ENCODE measurements at regions not wholly inside any gene's neighbourhood (a gene's known extent, or its start where the extent isn't known, plus 50 kb on each side); places are given as distances from the start of the nearest gene placed in this dataset.
A peak's percentile ranks its signal among the peaks of the same experiment; 100 is the strongest.

DNA sequence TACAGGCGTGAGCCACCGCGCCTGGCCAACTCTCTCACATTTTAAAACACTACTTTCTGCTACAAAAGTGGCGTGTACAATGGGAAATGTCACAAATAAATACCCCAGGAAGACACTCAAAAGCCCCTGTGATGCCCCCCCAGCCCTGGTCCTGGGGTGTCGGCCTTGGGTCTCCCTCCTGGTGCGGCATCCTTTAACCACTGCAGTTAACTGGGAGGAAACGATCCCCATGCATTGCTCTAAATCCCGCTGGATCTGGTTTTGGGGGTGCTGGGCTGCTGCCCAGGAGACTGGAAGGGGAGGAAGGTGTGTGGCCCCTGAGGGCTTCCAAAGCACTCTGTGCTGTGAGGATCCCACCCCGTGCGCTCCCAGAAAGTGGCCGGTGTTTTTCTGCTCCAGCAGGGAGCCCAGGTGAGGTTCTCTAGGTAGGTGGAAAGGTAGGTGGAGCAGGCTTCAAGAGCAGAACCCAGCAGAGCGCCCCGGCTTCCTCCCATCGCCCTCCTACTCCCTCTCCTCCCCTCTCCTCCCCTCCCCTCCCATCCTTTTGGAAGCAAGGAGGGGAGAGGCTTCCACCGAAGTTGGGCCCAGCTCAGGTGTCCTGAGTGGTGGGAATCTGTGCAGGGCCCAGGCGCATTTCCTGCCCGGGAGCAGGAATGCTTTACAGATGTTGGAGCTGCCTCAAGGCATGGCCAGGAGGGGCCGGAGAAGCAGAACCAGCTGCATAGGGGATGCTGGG, 363.3 kb downstream of the SEC14L1 start:
- H3K4me3 Mint-ChIP-seq: no peak overlapping the region
- Histone ChIP-seq H3K36me3 (ENCODE audit: control insufficient read depth in 2 of 3, insufficient read depth in 3 of 3, low read length in 3 of 3) (peaks cover 0 to 40% (median 5%) of the 10 kb centered on the region in 3 experiments), H3K4me1 (ENCODE audit: control insufficient read depth in 2 of 2, insufficient read depth in 2 of 2, low read length in 2 of 2) (no peaks in the 10 kb centered on the region), H3K27ac (ENCODE audit: low read depth, low read length) (no peak overlapping the region), H3K27me3 (ENCODE audit: control insufficient read depth in 2 of 2, insufficient read depth in 2 of 2, low read length in 2 of 2) (no peaks in the 10 kb centered on the region), H3K9me3 (ENCODE audit: control insufficient read depth in 2 of 3, low read length in 3 of 3) (no peaks in the 10 kb centered on the region), H3K4me3 (ENCODE audit: low read length) (no peak overlapping the region)
- no peaks in the 10 kb centered on the region for H3K27me3 Mint-ChIP-seq
- ChIA-PET CTCF (interaction anchor here (1.1 to 1.5 kb wide), 3 partner anchors 10 to 174 kb away, joined by 3 to 4 read pairs (median 3); no protein-coding TSS in a partner anchor), POLR2A (interaction anchor here (0.7 to 1.0 kb wide), 2 partner anchors 9 to 121 kb away, joined by 3 read pairs; no protein-coding TSS in a partner anchor)
- intact Hi-C loops (cut with micrococcal nuclease): no loop called here
- peaks cover 4 to 24% (median 9%) of the 10 kb centered on the region in 5 donors for H3K36me3 Mint-ChIP-seq
- peak overlapping the region in 4 of 9 donors; percentile 17 to 69 (median 52) for H3K27ac Mint-ChIP-seq
- peaks cover 0 to 5% (median 0%) of the 10 kb centered on the region in 11 donors for H3K9me3 Mint-ChIP-seq
- H3K4me1 Mint-ChIP-seq: peaks cover 0 to 16% (median 0%) of the 10 kb centered on the region in 7 donors
- ATAC-seq (no peak), DNase-seq (no peak)

DNA sequence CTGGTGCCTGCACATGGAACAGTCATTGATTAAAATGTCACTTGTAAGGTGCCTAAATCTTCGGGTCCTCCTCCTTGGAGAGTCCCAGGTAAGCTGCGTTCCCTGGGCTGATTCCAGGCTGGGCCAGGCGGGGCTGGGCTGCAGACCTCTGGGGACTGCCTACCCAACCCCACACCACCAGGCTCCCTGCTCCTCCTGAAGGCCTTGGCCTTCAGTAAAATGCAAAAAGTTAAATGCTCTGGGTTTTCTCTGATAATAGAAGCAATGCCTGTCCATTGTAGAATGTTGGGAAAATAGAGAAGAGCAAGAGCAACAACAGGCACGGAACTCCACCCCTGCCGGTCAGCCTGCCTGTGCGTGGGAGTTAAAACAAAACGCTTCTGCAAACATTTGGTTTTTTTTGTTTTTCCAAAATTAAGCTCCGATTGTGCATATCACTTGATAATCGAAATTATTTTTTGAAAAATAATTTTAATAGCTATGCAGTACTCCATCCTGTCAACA, 363.9 kb downstream of the SEC14L1 start:
- Histone ChIP-seq H3K27ac (ENCODE audit: low read depth, low read length) (no peak overlapping the region), H3K4me3 (ENCODE audit: low read length) (no peak overlapping the region), H3K27me3 (ENCODE audit: control insufficient read depth in 2 of 2, insufficient read depth in 2 of 2, low read length in 2 of 2) (no peaks in the 10 kb centered on the region), H3K36me3 (ENCODE audit: control insufficient read depth in 2 of 3, insufficient read depth in 3 of 3, low read length in 3 of 3) (peaks cover 0 to 34% (median 4%) of the 10 kb centered on the region in 3 experiments), H3K9me3 (ENCODE audit: control insufficient read depth in 2 of 3, low read length in 3 of 3) (no peaks in the 10 kb centered on the region), H3K4me1 (ENCODE audit: control insufficient read depth in 2 of 2, insufficient read depth in 2 of 2, low read length in 2 of 2) (no peaks in the 10 kb centered on the region)
- CTCF ChIA-PET: interaction anchor here (1.5 kb wide), 1 partner anchor 174 kb away, joined by 3 read pairs; no protein-coding TSS in a partner anchor
- intact Hi-C loops (cut with micrococcal nuclease): no loop called here
- peaks cover 0 to 10% (median 0%) of the 10 kb centered on the region in 7 donors for H3K4me1 Mint-ChIP-seq
- H3K4me3 Mint-ChIP-seq: no peak overlapping the region
- peak overlapping the region in 1 of 9 donors; percentile 30 for H3K27ac Mint-ChIP-seq
- peaks cover 0 to 18% (median 7%) of the 10 kb centered on the region in 5 donors for H3K36me3 Mint-ChIP-seq
- no peak for DNase-seq
- peaks cover 0 to 1% (median 0%) of the 10 kb centered on the region in 11 donors for H3K9me3 Mint-ChIP-seq
- POLR2A ChIA-PET: interaction anchor here (0.7 to 1.0 kb wide), 2 partner anchors 8 to 122 kb away, joined by 3 read pairs; no protein-coding TSS in a partner anchor
- H3K27me3 Mint-ChIP-seq: no peaks in the 10 kb centered on the region
- no peak for ATAC-seq

DNA sequence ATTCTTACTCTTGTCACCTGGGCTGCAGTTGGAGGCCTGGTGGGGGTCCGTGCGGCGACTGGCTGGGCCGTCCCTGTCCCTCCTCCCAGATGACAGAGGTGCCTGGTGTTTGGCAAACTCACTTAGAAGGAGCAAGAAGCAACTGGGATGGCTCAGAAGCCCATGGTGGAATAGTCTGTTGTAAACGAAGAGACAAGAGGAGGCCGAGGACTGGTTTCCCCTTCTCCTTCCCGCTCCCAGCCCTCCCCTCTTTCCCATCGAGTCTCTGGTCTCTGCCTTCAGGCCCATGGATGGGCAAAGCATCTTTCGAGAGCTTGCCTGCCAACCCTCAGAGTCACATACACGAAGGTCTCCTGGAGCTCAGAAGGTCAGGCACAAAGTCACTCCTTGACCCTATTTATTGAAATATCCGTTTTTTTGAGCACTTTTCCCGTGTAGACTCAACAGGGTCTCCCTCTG, 364.4 kb downstream of the SEC14L1 start:
- ATAC-seq (no peak), DNase-seq (no peak)
- Histone ChIP-seq H3K27me3 (ENCODE audit: control insufficient read depth in 2 of 2, insufficient read depth in 2 of 2, low read length in 2 of 2) (no peaks in the 10 kb centered on the region), H3K36me3 (ENCODE audit: control insufficient read depth in 2 of 3, insufficient read depth in 3 of 3, low read length in 3 of 3) (peaks cover 0 to 28% (median 0%) of the 10 kb centered on the region in 3 experiments), H3K9me3 (ENCODE audit: control insufficient read depth in 2 of 3, low read length in 3 of 3) (peaks cover 0 to 2% (median 0%) of the 10 kb centered on the region in 3 experiments), H3K4me1 (ENCODE audit: control insufficient read depth in 2 of 2, insufficient read depth in 2 of 2, low read length in 2 of 2) (no peaks in the 10 kb centered on the region), H3K4me3 (ENCODE audit: low read length) (no peak overlapping the region), H3K27ac (ENCODE audit: low read depth, low read length) (no peak overlapping the region)
- POLR2A ChIA-PET: interaction anchor here (0.7 to 1.0 kb wide), 2 partner anchors 8 to 122 kb away, joined by 3 read pairs; no protein-coding TSS in a partner anchor
- CTCF ChIA-PET: interaction anchor here (1.5 kb wide), 1 partner anchor 175 kb away, joined by 3 read pairs; no protein-coding TSS in a partner anchor
- no peaks in the 10 kb centered on the region for H3K27me3 Mint-ChIP-seq
- H3K4me1 Mint-ChIP-seq: peaks cover 0 to 9% (median 0%) of the 10 kb centered on the region in 7 donors
- intact Hi-C loops (cut with micrococcal nuclease): no loop called here
- peaks cover 0 to 1% (median 0%) of the 10 kb centered on the region in 11 donors for H3K9me3 Mint-ChIP-seq
- no peak overlapping the region for H3K4me3 Mint-ChIP-seq
- peaks cover 0 to 15% (median 7%) of the 10 kb centered on the region in 5 donors for H3K36me3 Mint-ChIP-seq
- peak overlapping the region in 1 of 9 donors; percentile 55 for H3K27ac Mint-ChIP-seq

DNA sequence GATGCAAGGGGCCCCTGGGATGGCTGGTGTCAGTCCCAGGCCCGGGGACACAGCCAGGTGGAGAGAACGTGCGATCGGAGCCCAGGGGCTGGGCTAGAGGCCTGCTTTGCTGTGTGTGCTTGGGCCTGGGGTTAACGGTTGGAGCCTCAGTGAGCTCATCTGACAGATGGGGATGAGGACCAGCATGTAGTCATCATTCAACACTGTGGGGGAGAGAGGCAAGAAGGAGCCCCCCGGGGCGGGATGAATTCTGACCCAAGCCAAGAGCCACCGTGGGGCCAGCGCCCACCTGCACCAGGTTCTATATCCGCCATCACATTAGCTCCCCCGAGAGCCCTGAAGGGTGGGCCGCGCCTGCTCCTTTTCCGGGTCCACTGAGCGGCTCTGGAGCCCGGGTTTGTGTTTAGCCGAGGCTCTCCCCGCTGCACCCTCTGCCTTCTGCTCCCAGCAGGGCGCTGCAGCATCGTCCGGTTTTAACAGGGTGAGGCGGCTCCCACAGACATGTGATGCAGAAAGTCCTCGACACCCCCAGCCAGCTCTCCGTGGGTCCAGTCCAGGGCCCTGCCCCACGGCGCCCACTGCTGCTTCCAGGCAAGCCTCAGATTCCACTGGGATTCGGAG, 365.7 kb downstream of the SEC14L1 start:
- Mint-ChIP-seq H3K27me3 (no peaks in the 10 kb centered on the region), H3K36me3 (peaks cover 0 to 10% (median 6%) of the 10 kb centered on the region in 5 donors), H3K4me3 (no peak overlapping the region), H3K27ac (peak overlapping the region in 1 of 9 donors; percentile 10), H3K4me1 (peaks cover 0 to 6% (median 0%) of the 10 kb centered on the region in 7 donors), H3K9me3 (peaks cover 0 to 7% (median 3%) of the 10 kb centered on the region in 11 donors)
- POLR2A ChIA-PET: no interaction called here
- Histone ChIP-seq H3K4me3 (ENCODE audit: low read length) (no peak overlapping the region), H3K4me1 (ENCODE audit: control insufficient read depth in 2 of 2, insufficient read depth in 2 of 2, low read length in 2 of 2) (no peaks in the 10 kb centered on the region), H3K9me3 (ENCODE audit: control insufficient read depth in 2 of 3, low read length in 3 of 3) (peaks cover 0 to 7% (median 0%) of the 10 kb centered on the region in 3 experiments), H3K36me3 (ENCODE audit: control insufficient read depth in 2 of 3, insufficient read depth in 3 of 3, low read length in 3 of 3) (peaks cover 0 to 16% (median 0%) of the 10 kb centered on the region in 3 experiments), H3K27ac (ENCODE audit: low read depth, low read length) (no peak overlapping the region), H3K27me3 (ENCODE audit: control insufficient read depth in 2 of 2, insufficient read depth in 2 of 2, low read length in 2 of 2) (no peaks in the 10 kb centered on the region)
- ATAC-seq: no peak
- DNase-seq: no peak
- CTCF ChIA-PET: no interaction called here
- intact Hi-C loops (cut with micrococcal nuclease): no loop called here

DNA sequence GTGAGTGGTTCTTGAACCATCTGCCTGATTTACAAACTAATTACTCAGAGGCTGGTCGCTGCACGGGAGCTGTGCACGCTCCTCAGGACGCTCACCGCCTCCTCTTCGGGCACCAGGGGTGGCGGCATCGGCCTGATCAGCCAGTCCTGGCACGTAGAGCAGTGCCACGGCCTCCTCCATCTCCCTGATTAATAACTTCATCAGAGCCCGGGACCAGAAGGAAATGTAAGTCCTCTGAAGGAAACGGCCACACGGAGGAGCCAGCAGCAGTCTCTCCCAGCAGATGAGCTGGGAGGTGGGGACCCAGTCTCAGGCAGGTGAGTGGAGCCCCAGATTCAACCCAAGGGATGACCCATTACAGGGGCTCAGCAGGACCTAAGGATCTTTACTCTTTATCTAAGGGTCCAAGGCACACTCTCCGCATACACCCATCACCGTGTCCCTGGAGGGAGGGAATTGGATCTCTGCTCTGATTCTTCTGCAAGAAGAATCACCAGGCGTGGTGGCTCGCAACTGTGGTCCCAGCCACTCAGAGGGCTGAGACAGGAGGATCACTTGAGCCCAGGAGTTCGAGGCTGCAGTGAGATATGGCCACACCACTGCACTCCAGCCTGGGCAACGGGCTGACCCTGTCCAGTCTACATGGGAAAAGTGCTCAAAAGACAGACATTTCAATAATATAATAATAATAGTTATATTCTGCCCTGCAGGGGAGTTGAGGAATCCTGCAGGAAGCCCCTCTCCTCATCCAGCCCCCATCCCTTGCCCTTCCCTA, 366.5 kb downstream of the SEC14L1 start:
- Histone ChIP-seq H3K4me3 (ENCODE audit: low read length) (no peak overlapping the region), H3K27ac (ENCODE audit: low read depth, low read length) (no peak overlapping the region), H3K4me1 (ENCODE audit: control insufficient read depth in 2 of 2, insufficient read depth in 2 of 2, low read length in 2 of 2) (no peaks in the 10 kb centered on the region), H3K36me3 (ENCODE audit: control insufficient read depth in 2 of 3, insufficient read depth in 3 of 3, low read length in 3 of 3) (peaks cover 0 to 8% (median 0%) of the 10 kb centered on the region in 3 experiments), H3K27me3 (ENCODE audit: control insufficient read depth in 2 of 2, insufficient read depth in 2 of 2, low read length in 2 of 2) (no peaks in the 10 kb centered on the region), H3K9me3 (ENCODE audit: control insufficient read depth in 2 of 3, low read length in 3 of 3) (peaks cover 0 to 14% (median 0%) of the 10 kb centered on the region in 3 experiments)
- Mint-ChIP-seq H3K4me3 (no peak overlapping the region), H3K27ac (no peak overlapping the region), H3K27me3 (no peaks in the 10 kb centered on the region), H3K36me3 (peaks cover 4 to 12% (median 9%) of the 10 kb centered on the region in 5 donors), H3K4me1 (peaks cover 0 to 6% (median 0%) of the 10 kb centered on the region in 7 donors), H3K9me3 (peaks cover 0 to 16% (median 8%) of the 10 kb centered on the region in 11 donors)
- POLR2A ChIA-PET: no interaction called here
- CTCF ChIA-PET: no interaction called here
- intact Hi-C loops (cut with micrococcal nuclease): no loop called here
- DNase-seq: no peak
- no peak for ATAC-seq
